Nephron (organoid): ENCODE measurements at regions not wholly inside any gene's neighbourhood (a gene's known extent, or its start where the extent isn't known, plus 50 kb on each side); places are given as distances from the start of the nearest gene placed in this dataset.

Experiments used
- H3K27ac Mint-ChIP-seq, 3 experiments: 2 replicates each; pipeline ENCODE4 v1.8.0; 2020; ENCODE audit warnings: mixed read lengths in 3 of 3, mild to moderate bottlenecking in 2 of 3, moderate library complexity in 1 of 3
- H3K27me3 Mint-ChIP-seq: 2 replicates; pipeline ENCODE4 v1.8.0; 2021; ENCODE audit warnings: low read depth, mild to moderate bottlenecking, moderate library complexity, mixed read lengths
- H3K36me3 Mint-ChIP-seq: 2 replicates; pipeline ENCODE4 v1.8.0; 2020; ENCODE audit warnings: low read depth, mixed read lengths
- H3K4me1 Mint-ChIP-seq: 2 replicates; pipeline ENCODE4 v1.8.0; 2020; ENCODE audit warnings: mixed read lengths
- H3K4me3 Mint-ChIP-seq, 3 experiments: 2 replicates each; pipeline ENCODE4 v1.8.0; 2020; ENCODE audit warnings: mild to moderate bottlenecking in 3 of 3, mixed read lengths in 3 of 3, moderate library complexity in 2 of 3
- H3K9me3 Mint-ChIP-seq: 2 replicates; pipeline ENCODE4 v1.8.0; 2020; ENCODE audit warnings: mixed read lengths
- CTCF ChIP-seq, 3 experiments: fragments of 200-600 bp; sonication (generic); IDR thresholded peaks; one replicate each; pipeline ENCODE4 v1.5.0; 2021; ENCODE audit warnings: antibody characterized with exemption in 3 of 3; ENCODE audit not compliant: unreplicated experiment in 3 of 3

GRCh38 chr3:180340395-180340794, 261.6 kb upstream of the TTC14 start:
- no peak for TF ChIP-seq CTCF (IDR thresholded peaks at IDR 0.05; ENCODE audit: unreplicated experiment in 3 of 3)
- Mint-ChIP-seq H3K9me3 (no peaks in the 10 kb centered on the region), H3K4me3 (no peak overlapping the region), H3K4me1 (no peaks in the 10 kb centered on the region), H3K27ac (no peak overlapping the region), H3K36me3 (no peaks in the 10 kb centered on the region), H3K27me3 (no peaks in the 10 kb centered on the region)

DNA sequence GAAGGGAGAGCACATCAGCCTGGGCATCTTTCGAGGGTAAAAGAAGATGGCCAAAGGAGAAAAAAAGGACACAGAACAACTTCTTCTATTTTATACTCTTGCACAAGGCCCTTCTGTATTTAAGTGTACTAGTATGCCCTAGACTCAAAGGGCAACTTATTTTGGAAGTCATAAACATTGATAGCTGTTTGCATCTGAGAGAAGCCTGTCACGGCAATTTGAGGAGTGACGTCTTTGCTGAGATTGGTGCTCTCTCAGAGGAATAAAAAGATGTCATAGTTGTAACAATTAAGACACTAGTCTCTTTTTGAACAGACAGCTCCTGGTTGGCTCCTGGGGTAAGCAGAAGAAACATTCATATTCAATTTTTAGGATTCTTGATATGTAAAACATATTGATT, 260.4 kb upstream of the TTC14 start:
- Mint-ChIP-seq H3K9me3 (no peaks in the 10 kb centered on the region), H3K4me3 (no peak overlapping the region), H3K36me3 (no peaks in the 10 kb centered on the region), H3K27ac (no peak overlapping the region), H3K27me3 (no peaks in the 10 kb centered on the region), H3K4me1 (no peaks in the 10 kb centered on the region)
- TF ChIP-seq CTCF (IDR thresholded peaks at IDR 0.05; ENCODE audit: unreplicated experiment in 3 of 3): no peak

DNA sequence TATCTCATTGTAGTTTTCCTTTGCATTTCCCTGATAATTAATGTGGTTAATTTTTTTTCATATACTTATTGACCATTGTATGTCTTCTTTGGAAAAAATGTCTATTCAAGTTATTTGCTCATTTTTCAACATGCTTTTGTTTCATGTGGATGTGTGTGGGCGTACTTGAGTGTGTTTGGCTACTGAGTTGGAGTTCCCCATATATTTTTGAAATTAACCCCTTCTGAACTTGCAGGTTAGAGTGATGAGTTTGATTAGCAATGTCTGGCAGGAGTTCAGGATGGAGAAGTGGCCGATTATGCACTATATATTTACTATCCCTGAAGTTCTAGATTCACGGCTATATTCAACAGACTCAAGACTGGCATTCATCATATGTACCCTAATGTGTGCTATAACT, 250.4 kb upstream of the TTC14 start:
- TF ChIP-seq CTCF (IDR thresholded peaks at IDR 0.05; ENCODE audit: unreplicated experiment in 3 of 3): no peak
- H3K27ac Mint-ChIP-seq: no peak overlapping the region

GRCh38 chr3:180352261-180352660, 249.7 kb upstream of the TTC14 start:
- H3K27ac Mint-ChIP-seq: no peak overlapping the region
- no peak for TF ChIP-seq CTCF (IDR thresholded peaks at IDR 0.05; ENCODE audit: unreplicated experiment in 3 of 3)
- H3K4me3 Mint-ChIP-seq: no peak overlapping the region
- H3K9me3 Mint-ChIP-seq: no peaks in the 10 kb centered on the region
- no peaks in the 10 kb centered on the region for H3K36me3 Mint-ChIP-seq
- H3K4me1 Mint-ChIP-seq: no peaks in the 10 kb centered on the region
- H3K27me3 Mint-ChIP-seq: no peaks in the 10 kb centered on the region

More for the DNA sequence above, 250.4 kb upstream of the TTC14 start:
- Mint-ChIP-seq H3K9me3 (no peaks in the 10 kb centered on the region), H3K4me3 (no peak overlapping the region), H3K4me1 (no peaks in the 10 kb centered on the region), H3K36me3 (no peaks in the 10 kb centered on the region), H3K27me3 (no peaks in the 10 kb centered on the region)

DNA sequence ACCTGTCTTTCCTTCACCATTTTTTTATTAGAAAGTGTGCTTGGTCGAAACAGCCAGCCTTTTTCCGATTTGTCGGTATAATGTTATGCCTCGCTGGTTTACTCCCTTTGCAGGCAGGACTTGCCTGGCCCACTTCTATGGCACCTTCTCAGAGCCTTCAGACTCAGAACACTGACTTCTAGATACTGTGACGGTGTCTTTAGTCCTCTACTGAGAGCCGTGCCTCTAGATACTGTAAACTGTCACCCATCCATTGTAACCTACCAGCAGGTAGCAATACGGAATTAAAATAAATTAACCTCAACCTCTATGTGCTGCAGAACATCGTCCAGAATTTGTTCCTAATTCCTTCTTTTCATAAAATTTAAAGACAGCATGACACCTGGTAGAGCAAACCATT, 247.7 kb upstream of the TTC14 start:
- no peaks in the 10 kb centered on the region for H3K4me1 Mint-ChIP-seq
- H3K9me3 Mint-ChIP-seq: no peaks in the 10 kb centered on the region
- TF ChIP-seq CTCF (IDR thresholded peaks at IDR 0.05; ENCODE audit: unreplicated experiment in 3 of 3): no peak
- no peaks in the 10 kb centered on the region for H3K36me3 Mint-ChIP-seq
- no peak overlapping the region for H3K27ac Mint-ChIP-seq
- no peaks in the 10 kb centered on the region for H3K27me3 Mint-ChIP-seq
- H3K4me3 Mint-ChIP-seq: no peak overlapping the region

DNA sequence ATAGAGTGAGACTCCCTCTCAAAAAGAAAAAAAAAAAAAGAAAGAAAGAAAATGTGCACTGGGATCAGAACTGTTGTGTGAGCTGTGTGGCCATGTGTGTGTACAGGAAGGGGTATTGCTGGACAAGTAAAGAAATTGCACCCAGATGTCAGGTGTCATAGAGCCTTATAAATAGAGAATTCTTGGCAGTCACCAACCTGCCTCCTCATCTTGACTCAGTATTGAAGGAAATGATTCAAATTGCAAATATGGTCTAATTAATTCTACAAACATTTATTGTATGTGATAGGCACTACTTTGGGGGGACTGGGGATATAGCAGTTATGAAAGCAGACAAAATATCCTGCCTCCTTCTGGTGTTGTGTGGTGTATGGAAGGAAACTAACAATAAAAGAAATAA, 243.8 kb upstream of the TTC14 start:
- no peaks in the 10 kb centered on the region for H3K27me3 Mint-ChIP-seq
- no peaks in the 10 kb centered on the region for H3K4me1 Mint-ChIP-seq
- H3K9me3 Mint-ChIP-seq: no peaks in the 10 kb centered on the region
- no peak overlapping the region for H3K27ac Mint-ChIP-seq
- no peak overlapping the region for H3K4me3 Mint-ChIP-seq
- no peaks in the 10 kb centered on the region for H3K36me3 Mint-ChIP-seq
- no peak for TF ChIP-seq CTCF (IDR thresholded peaks at IDR 0.05; ENCODE audit: unreplicated experiment in 3 of 3)
